Ishikawa (cell line): ENCODE measurements at regions not wholly inside any gene's neighbourhood (a gene's known extent, or its start where the extent isn't known, plus 50 kb on each side); places are given as distances from the start of the nearest gene placed in this dataset.

ENCODE experiments used
- CEBPB ChIP-seq: IDR thresholded peaks from 2 replicates; pipeline ENCODE4 v1.6.1; 2012
- EGR1 ChIP-seq: IDR thresholded peaks from 2 replicates; pipeline ENCODE4 v1.6.1; 2012
- RAD21 ChIP-seq: IDR thresholded peaks from 2 replicates; pipeline ENCODE4 v1.6.1; 2012; ENCODE audit warnings: low read depth

- no peak for TF ChIP-seq EGR1
- no peak for TF ChIP-seq CEBPB
- no peak for TF ChIP-seq RAD21
Measured at GRCh38 chr4:18435781-18436180, 414.2 kb upstream of the LCORL start.
